ENCODE measurements at regions not wholly inside any gene's neighbourhood (a gene's known extent, or its start where the extent isn't known, plus 50 kb on each side); places are given as distances from the start of the nearest gene placed in this dataset.

- DNase-seq (ENCODE audit: low spot score), result no peak
- Histone ChIP-seq H3K4me1 (ENCODE audit: insufficient read depth, low read length, poor library complexity, severe bottlenecking) (peaks cover 25% of the 10 kb centered on the region), H3K9me3 (ENCODE audit: low read length) (no peaks in the 10 kb centered on the region), H3K27ac (ENCODE audit: low read depth, low read length, poor library complexity, severe bottlenecking) (no peak overlapping the region), H3K4me2 (ENCODE audit: low read length) (no peak overlapping the region), H4K20me1 (ENCODE audit: insufficient read depth, low read length) (no peaks in the 10 kb centered on the region), H3K79me2 (ENCODE audit: insufficient read depth, low read depth, low read length) (no peaks in the 10 kb centered on the region), H3K36me3 (ENCODE audit: insufficient read depth, low read length) (no peaks in the 10 kb centered on the region), H2AFZ (ENCODE audit: low read length) (no peak overlapping the region), H3K4me3 (ENCODE audit: low read depth, low read length, poor library complexity, severe bottlenecking) (no peak overlapping the region), H3K9me2 (ENCODE audit: insufficient read depth, low read length) (no peaks in the 10 kb centered on the region)
- intact Hi-C loops (cut with micrococcal nuclease; ENCODE audit: unreplicated experiment), result loop anchor here (10.0 kb wide), 1 partner anchor 1055 kb away; the partner anchor contains the start of gene SYK
- ChIA-PET POLR2A (interaction anchor here (0.6 to 1.0 kb wide), 4 partner anchors 11 to 129 kb away, joined by 3 to 5 read pairs (median 4); no protein-coding TSS in a partner anchor), CTCF (ENCODE audit: unreplicated experiment) (interaction anchor here (0.6 kb wide), 1 partner anchor 28 kb away, joined by 3 read pairs; no protein-coding TSS in a partner anchor)
- no peak for TF ChIP-seq EZH2phosphoT487 (IDR thresholded peaks at IDR 0.05; ENCODE audit: borderline replicate concordance, low read depth, low read length)
- TF ChIP-seq CTCF (conservative IDR thresholded peaks at IDR 0.05; ENCODE audit: low read length), result no peak
- no TSS peak for BruUV-seq (replicated peaks)
Observed at GRCh38 chr9:89749500-89750116, 144.8 kb downstream of the GADD45G start.

GRCh38 chr9:89750117-89750791, 145.4 kb downstream of the GADD45G start:
- CTCF ChIA-PET (ENCODE audit: unreplicated experiment), result interaction anchor here (0.6 kb wide), 1 partner anchor 27 kb away, joined by 3 read pairs; no protein-coding TSS in a partner anchor
- Histone ChIP-seq H3K9me3 (ENCODE audit: low read length) (no peaks in the 10 kb centered on the region), H3K36me3 (ENCODE audit: insufficient read depth, low read length) (no peaks in the 10 kb centered on the region), H3K4me3 (ENCODE audit: low read depth, low read length, poor library complexity, severe bottlenecking) (no peak overlapping the region), H3K79me2 (ENCODE audit: insufficient read depth, low read depth, low read length) (no peaks in the 10 kb centered on the region), H3K9me2 (ENCODE audit: insufficient read depth, low read length) (no peaks in the 10 kb centered on the region), H2AFZ (ENCODE audit: low read length) (no peak overlapping the region), H3K4me1 (ENCODE audit: insufficient read depth, low read length, poor library complexity, severe bottlenecking) (peaks cover 19% of the 10 kb centered on the region), H3K4me2 (ENCODE audit: low read length) (no peak overlapping the region), H3K27ac (ENCODE audit: low read depth, low read length, poor library complexity, severe bottlenecking) (no peak overlapping the region), H4K20me1 (ENCODE audit: insufficient read depth, low read length) (no peaks in the 10 kb centered on the region)
- POLR2A ChIA-PET, result interaction anchor here (0.6 to 1.7 kb wide), 5 partner anchors 9 to 130 kb away, joined by 3 to 5 read pairs (median 4); no protein-coding TSS in a partner anchor
- intact Hi-C loops (cut with micrococcal nuclease; ENCODE audit: unreplicated experiment), result no loop called here
- BruUV-seq (replicated peaks), result no TSS peak
- no peak for TF ChIP-seq EZH2phosphoT487 (IDR thresholded peaks at IDR 0.05; ENCODE audit: borderline replicate concordance, low read depth, low read length)
- TF ChIP-seq CTCF (conservative IDR thresholded peaks at IDR 0.05; ENCODE audit: low read length), result no peak
- no peak for DNase-seq (ENCODE audit: low spot score)

Data from OCI-LY7 (cell line).